Stimulated activated CD8-positive, alpha-beta memory T cell treated with anti-CD3 and anti-CD28 coated beads, Interleukin-12 subunit alpha, Interleukin-12 subunit beta, amount 100 ng/mL, for 24 hours (primary cell): ENCODE measurements at regions not wholly inside any gene's neighbourhood (a gene's known extent, or its start where the extent isn't known, plus 50 kb on each side); places are given as distances from the start of the nearest gene placed in this dataset.

ENCODE experiments used
- DNase-seq: peaks from one replicate; pipeline ENCODE4 v3.0.0-alpha.2; 2020; ENCODE audit errors: extremely low read depth

DNA sequence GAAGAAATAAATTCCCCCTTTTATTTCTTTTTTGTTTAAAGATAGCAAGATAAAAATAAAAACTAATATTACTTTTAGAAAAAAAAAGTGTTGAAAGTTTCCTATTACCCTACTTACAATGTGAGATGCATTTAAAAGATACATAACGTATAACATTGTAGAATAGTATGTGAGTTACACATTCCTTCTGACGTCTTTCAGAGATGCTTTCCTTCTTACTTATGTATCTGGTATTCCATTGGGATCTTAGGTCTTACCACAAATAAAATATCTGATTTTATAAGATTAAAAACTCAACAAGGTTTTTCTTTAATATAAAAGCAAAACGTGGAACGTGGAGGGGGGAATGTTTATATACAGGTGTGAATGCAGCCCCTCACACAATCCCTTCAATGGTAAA lies 147.2 kb upstream of the ETS2 start:
- no peak for DNase-seq

GRCh38 chr21:38659936-38660332 lies 145.8 kb upstream of the ETS2 start:
- no peak for DNase-seq

GRCh38 chr21:38660333-38661196 lies 145.2 kb upstream of the ETS2 start:
- no peak for DNase-seq

DNA sequence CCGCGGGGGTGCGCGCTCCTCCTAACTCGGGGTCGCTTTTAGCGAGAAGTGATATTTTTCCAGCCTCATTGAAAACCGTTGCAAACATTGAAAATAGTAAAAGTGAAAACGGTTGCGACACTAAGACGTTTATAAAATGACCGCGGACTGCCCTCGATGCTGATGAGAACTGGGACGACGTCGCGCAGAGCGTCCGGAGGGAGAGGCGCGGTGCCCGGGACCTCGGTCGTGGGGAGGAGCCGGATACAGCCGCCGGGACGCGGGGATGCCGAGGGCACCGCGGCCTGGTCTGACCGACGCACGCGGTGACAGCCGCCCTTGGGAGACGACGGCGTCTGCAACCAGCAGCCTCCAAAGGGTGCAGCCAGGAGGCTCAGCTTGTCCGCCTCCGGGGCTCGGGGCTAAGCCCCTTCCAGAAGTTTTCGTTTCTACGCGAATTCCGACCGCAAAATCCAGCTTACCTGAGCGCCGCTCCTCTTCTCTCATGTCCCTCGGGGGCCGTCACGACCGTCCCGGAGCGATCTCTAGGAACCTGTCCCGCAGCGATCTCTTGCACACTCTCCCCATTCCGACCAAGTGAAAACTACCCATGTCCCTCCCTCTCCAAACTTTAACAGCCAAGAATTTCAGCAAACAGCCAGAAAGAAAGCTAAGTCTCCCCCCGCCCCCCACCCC lies 144.4 kb upstream of the ETS2 start:
- no peak for DNase-seq

DNA sequence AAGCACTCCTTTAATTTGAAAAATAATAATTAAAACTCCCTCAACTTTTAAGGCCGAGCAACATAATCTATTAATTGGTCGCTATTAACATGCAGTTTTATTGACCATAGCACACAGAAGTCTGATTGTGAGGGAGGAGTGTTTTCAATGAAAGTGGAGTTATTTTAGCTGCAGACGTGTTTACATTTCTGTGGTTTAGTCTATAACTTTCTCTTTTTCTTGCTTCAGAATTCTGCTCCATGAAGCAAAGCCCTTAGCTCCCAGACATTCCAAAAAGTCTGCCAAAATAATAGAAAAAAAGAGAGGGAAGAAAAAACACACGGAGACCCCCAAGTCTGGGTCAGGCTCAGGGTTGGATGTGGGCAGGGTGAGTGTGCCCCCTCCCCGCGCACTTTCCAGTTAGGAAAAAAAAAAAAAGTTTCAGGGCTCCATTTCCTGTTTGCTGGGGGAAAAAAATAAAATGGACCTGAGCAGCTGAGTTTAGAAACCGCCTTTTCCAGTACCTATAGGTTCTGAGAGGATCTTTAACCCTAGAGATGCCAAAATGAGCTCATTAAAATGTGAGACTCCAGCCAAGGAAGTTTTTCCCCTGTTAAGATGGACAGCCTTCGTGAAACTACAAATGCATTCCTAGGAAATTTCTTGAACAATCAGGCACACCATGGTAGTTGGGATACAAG lies 143.7 kb upstream of the ETS2 start:
- DNase-seq = no peak

GRCh38 chr21:38663282-38663681 lies 142.4 kb upstream of the ETS2 start:
- DNase-seq = no peak

DNA sequence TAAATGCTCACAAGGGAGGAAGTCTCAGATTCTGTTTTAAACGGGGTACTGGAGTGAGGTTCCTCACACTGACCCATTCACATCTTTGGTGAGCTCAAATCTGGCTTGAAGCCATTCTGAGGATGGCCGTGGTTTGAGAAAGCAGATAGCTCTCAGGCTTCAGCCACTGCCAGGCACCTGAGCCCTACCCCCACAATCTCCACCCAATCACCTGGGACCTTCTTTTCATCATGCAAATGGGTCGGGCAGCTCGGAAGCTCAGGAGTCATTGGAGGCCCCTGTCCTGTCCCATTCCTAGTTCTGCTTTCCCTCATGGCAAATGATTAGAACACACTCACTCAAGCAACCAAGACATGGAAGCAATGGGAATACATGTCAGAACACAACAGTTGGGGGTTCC lies 141.4 kb upstream of the ETS2 start:
- DNase-seq = no peak

- DNase-seq = no peak
Measured at GRCh38 chr21:38664841-38665240, 140.9 kb upstream of the ETS2 start.

DNA sequence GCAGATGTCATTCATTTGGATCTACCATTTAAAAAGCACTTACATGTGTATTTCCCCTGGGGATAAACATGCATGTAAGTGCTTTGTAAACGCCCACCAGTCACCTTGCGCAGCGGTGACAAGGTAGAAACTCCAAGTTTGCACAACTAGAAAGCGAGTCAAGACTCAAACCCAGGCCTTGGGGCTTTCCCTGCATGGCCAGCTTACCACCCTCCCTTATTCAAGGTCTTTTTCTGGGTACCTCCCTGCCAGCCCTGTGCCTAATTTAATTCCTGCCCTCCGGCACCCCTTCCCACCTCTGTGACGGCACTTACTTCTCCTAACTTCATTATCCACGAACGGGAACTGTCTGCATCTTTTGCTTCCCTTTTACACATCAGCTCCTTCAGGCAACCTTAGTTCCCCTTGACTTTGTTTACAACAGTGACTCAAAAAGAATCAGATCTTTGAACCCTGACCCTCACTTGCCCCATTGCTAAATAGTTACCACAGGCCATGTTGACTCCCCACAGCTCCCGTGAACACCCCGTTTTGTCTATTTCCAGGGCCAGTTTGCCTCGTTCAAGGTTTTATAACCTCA lies 138.3 kb upstream of the ETS2 start:
- DNase-seq = no peak

GRCh38 chr21:38668067-38668466 lies 137.7 kb upstream of the ETS2 start:
- no peak for DNase-seq

DNA sequence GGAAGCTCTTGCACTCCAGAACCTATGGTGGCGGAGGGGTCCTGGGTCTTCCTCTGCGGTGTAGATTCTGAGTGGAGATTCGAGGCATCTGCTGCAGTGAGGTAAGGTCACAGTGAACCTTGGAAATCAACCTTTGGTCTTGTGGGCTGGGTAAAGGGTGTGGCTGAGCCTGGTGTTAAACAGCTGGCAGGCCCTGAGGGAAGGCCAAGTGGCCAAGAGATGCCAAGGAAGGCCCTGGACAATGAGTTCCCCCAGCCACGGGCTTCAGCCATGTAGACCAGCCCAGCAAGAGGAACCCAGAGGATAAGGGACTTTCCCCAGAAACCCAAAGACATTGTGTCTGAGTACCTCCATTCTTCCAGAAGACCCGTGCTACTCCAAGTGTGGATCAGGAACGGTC lies 137.2 kb upstream of the ETS2 start:
- no peak for DNase-seq

DNA sequence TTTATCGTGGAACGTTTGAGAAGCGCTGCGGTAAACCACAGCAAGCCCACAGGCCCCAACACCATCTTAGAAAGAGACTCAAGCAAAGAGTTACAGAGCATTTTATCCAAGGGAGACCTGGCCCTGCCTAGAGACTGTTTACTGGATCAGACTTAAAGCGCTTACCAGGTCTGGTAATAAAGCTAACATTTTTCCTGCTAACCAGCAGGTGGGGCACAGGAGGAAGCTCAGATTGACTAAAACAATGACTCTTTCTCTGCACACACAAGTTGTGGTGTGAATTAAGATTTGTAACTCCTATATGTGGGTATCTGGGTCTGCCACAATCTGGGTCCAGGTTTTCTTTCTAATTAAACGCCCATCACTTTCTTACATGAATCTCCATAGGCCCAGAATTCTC lies 136.5 kb upstream of the ETS2 start:
- no peak for DNase-seq

- no peak for DNase-seq
Measured at GRCh38 chr21:38670861-38671260, 134.9 kb upstream of the ETS2 start.

DNA sequence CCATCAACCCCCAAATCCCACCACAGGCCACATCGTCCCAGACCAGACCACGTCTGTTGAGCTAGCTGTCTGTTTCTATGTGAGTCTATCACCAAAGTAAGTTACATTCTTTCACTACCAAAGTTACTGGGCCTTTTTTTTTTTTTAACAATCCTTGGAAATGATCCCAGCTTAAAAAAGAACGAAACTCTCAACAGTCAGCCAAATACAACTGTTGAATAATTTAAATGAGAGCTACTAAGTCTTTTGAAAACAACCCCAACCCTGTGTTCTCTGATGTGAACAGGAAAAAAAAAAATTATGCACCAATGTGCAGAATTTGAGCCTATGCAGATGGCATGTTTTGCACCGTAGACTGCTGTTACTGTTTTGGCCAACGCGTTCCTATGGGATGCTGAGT lies 134.0 kb upstream of the ETS2 start:
- DNase-seq = no peak

DNA sequence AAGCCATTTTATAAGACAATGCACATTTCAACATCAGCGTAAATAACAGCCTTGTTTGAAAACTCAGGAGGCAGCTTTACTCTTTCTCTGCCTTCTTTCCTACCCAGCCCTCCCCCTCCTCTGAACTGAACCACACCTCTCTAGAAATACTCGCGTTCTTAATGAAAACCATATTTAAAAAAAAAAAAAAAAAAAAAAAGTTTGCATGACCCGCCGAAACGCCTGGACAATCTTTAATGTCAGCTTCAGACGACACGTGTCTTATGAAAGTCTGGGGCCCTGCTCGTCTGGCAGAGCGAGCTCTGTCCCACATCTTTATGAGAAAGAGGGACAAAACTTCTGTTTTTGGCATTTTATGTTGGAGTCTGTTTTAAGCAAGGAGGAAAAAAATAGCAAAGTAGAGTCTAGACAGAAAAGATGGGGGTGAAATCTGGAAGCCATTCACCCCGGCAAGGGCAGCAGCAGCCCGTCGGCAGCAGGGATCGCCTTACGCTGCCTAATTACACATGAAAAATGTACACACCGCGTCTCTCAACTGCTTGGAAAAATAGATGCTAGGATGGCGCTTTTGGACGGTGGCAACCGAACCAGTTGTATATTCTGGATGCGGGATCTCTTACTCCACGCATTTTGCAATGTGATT lies 130.4 kb upstream of the ETS2 start:
- DNase-seq = no peak

DNA sequence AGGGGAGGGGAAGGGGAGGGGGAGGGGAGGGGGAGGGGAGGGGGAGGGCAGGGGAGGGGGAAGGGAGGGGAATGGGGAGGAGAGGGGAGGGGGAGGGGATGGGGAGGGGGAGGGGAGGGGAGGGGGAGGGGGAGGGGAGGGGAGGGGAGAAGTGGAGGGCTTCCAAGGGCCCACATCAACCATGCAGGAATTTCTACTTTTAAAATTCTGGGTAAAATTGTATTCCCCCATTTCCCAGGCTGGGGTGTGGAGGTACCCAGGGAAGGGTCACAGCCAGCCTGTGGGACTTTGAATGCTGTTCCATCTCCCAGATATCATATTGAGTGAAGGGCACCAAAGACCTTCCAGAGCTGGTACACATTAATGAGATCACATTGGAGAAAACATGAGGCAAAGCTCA lies 126.9 kb upstream of the ETS2 start:
- no peak for DNase-seq

GRCh38 chr21:38679534-38679933 lies 126.2 kb upstream of the ETS2 start:
- no peak for DNase-seq

- DNase-seq = no peak
Measured at GRCh38 chr21:38680401-38680800, 125.3 kb upstream of the ETS2 start.

DNA sequence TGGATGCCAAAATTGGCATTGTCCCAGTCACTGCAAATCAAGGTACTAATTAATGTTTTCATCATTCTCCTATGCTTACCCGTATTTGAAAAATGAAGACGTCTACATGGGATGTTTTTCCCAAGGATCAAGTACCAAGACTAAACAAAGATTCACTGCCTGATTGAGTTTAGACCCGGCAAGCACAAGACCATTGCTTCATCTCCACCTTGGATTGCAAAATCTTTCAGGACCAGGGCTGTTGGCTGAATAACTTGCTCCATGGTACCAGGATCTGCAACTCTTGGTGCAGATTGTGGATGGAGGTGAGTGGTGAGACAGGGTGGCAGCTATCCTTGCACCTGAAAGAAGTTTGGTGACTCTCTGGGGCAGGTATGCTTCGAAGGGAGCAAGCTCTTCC lies 122.5 kb upstream of the ETS2 start:
- no peak for DNase-seq

GRCh38 chr21:38688068-38688467 lies 117.7 kb upstream of the ETS2 start:
- DNase-seq = no peak

- no peak for DNase-seq
Measured at GRCh38 chr21:38691631-38692030, 114.1 kb upstream of the ETS2 start.

GRCh38 chr21:38696579-38696978 lies 109.2 kb upstream of the ETS2 start:
- DNase-seq = no peak
